ENCODE measurements at regions not wholly inside any gene's neighbourhood (a gene's known extent, or its start where the extent isn't known, plus 50 kb on each side); places are given as distances from the start of the nearest gene placed in this dataset.

GRCh38 chr4:29262986-29263385, 1457.2 kb upstream of the PCDH7 start:
- DNase-seq: no peak
- no peak for TF ChIP-seq POLR2A (IDR thresholded peaks at IDR 0.05; ENCODE audit: low read length)

GRCh38 chr4:29276150-29276549, 1444.0 kb upstream of the PCDH7 start:
- no peak for TF ChIP-seq POLR2A (IDR thresholded peaks at IDR 0.05; ENCODE audit: low read length)
- TF ChIP-seq GATA1 (IDR thresholded peaks at IDR 0.05; ENCODE audit: low read depth, low read length): no peak
- no peak for DNase-seq

GRCh38 chr4:29277381-29277780, 1442.8 kb upstream of the PCDH7 start:
- DNase-seq: no peak
- TF ChIP-seq GATA1 (IDR thresholded peaks at IDR 0.05; ENCODE audit: low read depth, low read length) (no peak), POLR2A (IDR thresholded peaks at IDR 0.05; ENCODE audit: low read length) (no peak)

- TF ChIP-seq GATA1 (IDR thresholded peaks at IDR 0.05; ENCODE audit: low read depth, low read length) (no peak), POLR2A (IDR thresholded peaks at IDR 0.05; ENCODE audit: low read length) (no peak)
- DNase-seq: no peak
Observed at GRCh38 chr4:29278585-29278984, 1441.6 kb upstream of the PCDH7 start.

- DNase-seq: no peak
- no peak for TF ChIP-seq GATA1 (IDR thresholded peaks at IDR 0.05; ENCODE audit: low read depth, low read length)
- TF ChIP-seq POLR2A (IDR thresholded peaks at IDR 0.05; ENCODE audit: low read length): no peak
Observed at GRCh38 chr4:29289118-29289517, 1431.1 kb upstream of the PCDH7 start.

- TF ChIP-seq POLR2A (IDR thresholded peaks at IDR 0.05; ENCODE audit: low read length) (no peak), GATA1 (IDR thresholded peaks at IDR 0.05; ENCODE audit: low read depth, low read length) (no peak)
- DNase-seq: no peak
Observed at GRCh38 chr4:29295280-29295679, 1424.9 kb upstream of the PCDH7 start.

- DNase-seq: no peak
- TF ChIP-seq POLR2A (IDR thresholded peaks at IDR 0.05; ENCODE audit: low read length): no peak
- no peak for TF ChIP-seq GATA1 (IDR thresholded peaks at IDR 0.05; ENCODE audit: low read depth, low read length)
Observed at GRCh38 chr4:29304595-29304994, 1415.6 kb upstream of the PCDH7 start.

- DNase-seq: no peak
- TF ChIP-seq GATA1 (IDR thresholded peaks at IDR 0.05; ENCODE audit: low read depth, low read length): no peak
- no peak for TF ChIP-seq POLR2A (IDR thresholded peaks at IDR 0.05; ENCODE audit: low read length)
Observed at GRCh38 chr4:29307256-29307655, 1412.9 kb upstream of the PCDH7 start.

GRCh38 chr4:29307755-29308154, 1412.4 kb upstream of the PCDH7 start:
- DNase-seq: no peak
- TF ChIP-seq GATA1 (IDR thresholded peaks at IDR 0.05; ENCODE audit: low read depth, low read length): no peak
- TF ChIP-seq POLR2A (IDR thresholded peaks at IDR 0.05; ENCODE audit: low read length): no peak

- no peak for TF ChIP-seq POLR2A (IDR thresholded peaks at IDR 0.05; ENCODE audit: low read length)
- no peak for TF ChIP-seq GATA1 (IDR thresholded peaks at IDR 0.05; ENCODE audit: low read depth, low read length)
- DNase-seq: no peak
Observed at GRCh38 chr4:29309050-29309449, 1411.1 kb upstream of the PCDH7 start.

GRCh38 chr4:29310252-29310651, 1409.9 kb upstream of the PCDH7 start:
- no peak for DNase-seq
- TF ChIP-seq POLR2A (IDR thresholded peaks at IDR 0.05; ENCODE audit: low read length) (no peak), GATA1 (IDR thresholded peaks at IDR 0.05; ENCODE audit: low read depth, low read length) (no peak)

GRCh38 chr4:29311247-29311646, 1408.9 kb upstream of the PCDH7 start:
- no peak for DNase-seq
- no peak for TF ChIP-seq POLR2A (IDR thresholded peaks at IDR 0.05; ENCODE audit: low read length)
- no peak for TF ChIP-seq GATA1 (IDR thresholded peaks at IDR 0.05; ENCODE audit: low read depth, low read length)

GRCh38 chr4:29319663-29320340, 1400.4 kb upstream of the PCDH7 start:
- DNase-seq: no peak
- TF ChIP-seq GATA1 (IDR thresholded peaks at IDR 0.05; ENCODE audit: low read depth, low read length): no peak

- no peak for TF ChIP-seq GATA1 (IDR thresholded peaks at IDR 0.05; ENCODE audit: low read depth, low read length)
- no peak for TF ChIP-seq POLR2A (IDR thresholded peaks at IDR 0.05; ENCODE audit: low read length)
- DNase-seq: no peak
Observed at GRCh38 chr4:29320947-29321620, 1399.1 kb upstream of the PCDH7 start.

- no peak for TF ChIP-seq POLR2A (IDR thresholded peaks at IDR 0.05; ENCODE audit: low read length)
- no peak for TF ChIP-seq GATA1 (IDR thresholded peaks at IDR 0.05; ENCODE audit: low read depth, low read length)
Observed at GRCh38 chr4:29326004-29326403, 1394.2 kb upstream of the PCDH7 start.

More at GRCh38 chr4:29326004-29326403, 1394.2 kb upstream of the PCDH7 start:
- no peak for DNase-seq
